ENCODE measurements at regions not wholly inside any gene's neighbourhood (a gene's known extent, or its start where the extent isn't known, plus 50 kb on each side); places are given as distances from the start of the nearest gene placed in this dataset.

DNA sequence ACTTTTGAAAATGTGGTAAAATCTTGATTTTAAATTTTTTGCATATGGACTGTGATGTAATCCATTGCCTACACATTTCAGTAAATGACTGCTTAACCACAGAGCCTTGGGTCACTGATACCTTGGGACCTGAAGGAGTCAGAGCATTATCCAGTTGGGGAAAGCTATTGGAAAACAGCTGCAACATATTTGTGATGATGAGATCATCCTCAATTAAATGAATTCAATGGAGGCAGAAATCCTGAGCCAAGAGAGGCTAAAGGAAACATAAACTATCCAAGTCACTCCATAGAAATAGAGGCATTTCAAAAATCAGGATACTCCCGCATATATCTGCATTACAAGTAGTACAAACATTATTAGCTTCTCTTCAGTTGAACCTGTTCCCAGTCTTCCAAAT lies 99.8 kb upstream of the PRMT6 start (continued):
- TF ChIP-seq, protein P1, sequence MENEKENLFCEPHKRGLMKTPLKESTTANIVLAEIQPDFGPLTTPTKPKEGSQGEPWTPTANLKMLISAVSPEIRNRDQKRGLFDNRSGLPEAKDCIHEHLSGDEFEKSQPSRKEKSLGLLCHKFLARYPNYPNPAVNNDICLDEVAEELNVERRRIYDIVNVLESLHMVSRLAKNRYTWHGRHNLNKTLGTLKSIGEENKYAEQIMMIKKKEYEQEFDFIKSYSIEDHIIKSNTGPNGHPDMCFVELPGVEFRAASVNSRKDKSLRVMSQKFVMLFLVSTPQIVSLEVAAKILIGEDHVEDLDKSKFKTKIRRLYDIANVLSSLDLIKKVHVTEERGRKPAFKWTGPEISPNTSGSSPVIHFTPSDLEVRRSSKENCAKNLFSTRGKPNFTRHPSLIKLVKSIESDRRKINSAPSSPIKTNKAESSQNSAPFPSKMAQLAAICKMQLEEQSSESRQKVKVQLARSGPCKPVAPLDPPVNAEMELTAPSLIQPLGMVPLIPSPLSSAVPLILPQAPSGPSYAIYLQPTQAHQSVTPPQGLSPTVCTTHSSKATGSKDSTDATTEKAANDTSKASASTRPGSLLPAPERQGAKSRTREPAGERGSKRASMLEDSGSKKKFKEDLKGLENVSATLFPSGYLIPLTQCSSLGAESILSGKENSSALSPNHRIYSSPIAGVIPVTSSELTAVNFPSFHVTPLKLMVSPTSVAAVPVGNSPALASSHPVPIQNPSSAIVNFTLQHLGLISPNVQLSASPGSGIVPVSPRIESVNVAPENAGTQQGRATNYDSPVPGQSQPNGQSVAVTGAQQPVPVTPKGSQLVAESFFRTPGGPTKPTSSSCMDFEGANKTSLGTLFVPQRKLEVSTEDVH (IDR thresholded peaks at IDR 0.05; ENCODE audit: low read depth, partially characterized antibody), result no peak

DNA sequence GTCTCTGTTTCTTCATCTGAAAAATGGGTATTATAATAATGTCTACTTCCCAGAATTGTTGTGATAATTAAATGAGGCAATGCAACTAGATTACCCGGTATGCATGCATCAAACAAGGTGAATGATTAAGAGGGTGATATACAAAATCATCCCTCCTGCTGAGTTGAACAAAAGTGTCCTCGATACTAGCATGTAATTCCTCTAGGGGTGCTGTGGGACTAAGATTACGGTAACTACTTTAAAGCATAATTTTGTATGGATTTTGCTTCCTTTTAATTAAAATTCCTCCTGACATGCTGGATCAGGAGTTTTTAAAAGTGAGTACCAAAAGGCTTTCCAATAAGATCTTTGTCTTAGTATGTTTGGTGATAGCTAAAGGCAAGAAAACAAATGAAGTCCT lies 98.7 kb upstream of the PRMT6 start:
- H3K27ac ChIP-seq (ENCODE audit: control insufficient read depth, insufficient read depth), result no peak overlapping the region
- H3K79me2 ChIP-seq (ENCODE audit: control insufficient read depth, insufficient read depth, low read length), result no peaks in the 10 kb centered on the region
- TF ChIP-seq NR2C2 (IDR thresholded peaks at IDR 0.05; ENCODE audit: borderline replicate concordance, control insufficient read depth, insufficient read length, low read depth), result no peak
- TF ChIP-seq, protein P2, sequence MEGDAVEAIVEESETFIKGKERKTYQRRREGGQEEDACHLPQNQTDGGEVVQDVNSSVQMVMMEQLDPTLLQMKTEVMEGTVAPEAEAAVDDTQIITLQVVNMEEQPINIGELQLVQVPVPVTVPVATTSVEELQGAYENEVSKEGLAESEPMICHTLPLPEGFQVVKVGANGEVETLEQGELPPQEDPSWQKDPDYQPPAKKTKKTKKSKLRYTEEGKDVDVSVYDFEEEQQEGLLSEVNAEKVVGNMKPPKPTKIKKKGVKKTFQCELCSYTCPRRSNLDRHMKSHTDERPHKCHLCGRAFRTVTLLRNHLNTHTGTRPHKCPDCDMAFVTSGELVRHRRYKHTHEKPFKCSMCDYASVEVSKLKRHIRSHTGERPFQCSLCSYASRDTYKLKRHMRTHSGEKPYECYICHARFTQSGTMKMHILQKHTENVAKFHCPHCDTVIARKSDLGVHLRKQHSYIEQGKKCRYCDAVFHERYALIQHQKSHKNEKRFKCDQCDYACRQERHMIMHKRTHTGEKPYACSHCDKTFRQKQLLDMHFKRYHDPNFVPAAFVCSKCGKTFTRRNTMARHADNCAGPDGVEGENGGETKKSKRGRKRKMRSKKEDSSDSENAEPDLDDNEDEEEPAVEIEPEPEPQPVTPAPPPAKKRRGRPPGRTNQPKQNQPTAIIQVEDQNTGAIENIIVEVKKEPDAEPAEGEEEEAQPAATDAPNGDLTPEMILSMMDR (IDR thresholded peaks at IDR 0.05 in 2 of 3, conservative IDR thresholded peaks at IDR 0.05 in 1 of 3; ENCODE audit: control insufficient read depth in 2 of 3, extremely low read depth in 1 of 3, insufficient read depth in 1 of 3, low read depth in 3 of 3, low read length in 3 of 3), result peak; percentile 16 to 27 (median 18); a peak in 4 of 6 replicates
- TF ChIP-seq RAD21 (IDR thresholded peaks at IDR 0.05; ENCODE audit: insufficient read depth, low read depth, low read length), result peak; percentile 48
- no peaks in the 10 kb centered on the region for H3K4me1 ChIP-seq (ENCODE audit: control insufficient read depth, insufficient read depth, low read length)
- POLR2A ChIA-PET, result no interaction called here
- BruUV-seq (replicated peaks), result no TSS peak
- no peaks in the 10 kb centered on the region for H4K20me1 ChIP-seq (ENCODE audit: control insufficient read depth, insufficient read depth)
- in situ Hi-C loops (cut with MboI), result no loop called here
- H3K36me3 ChIP-seq (ENCODE audit: control insufficient read depth in 2 of 2, insufficient read depth in 2 of 2, low read length in 1 of 2), result no peaks in the 10 kb centered on the region
- no peaks in the 10 kb centered on the region for H3K9me3 ChIP-seq (replicated peaks; ENCODE audit: control insufficient read depth, insufficient read depth, low read length)
- RAD21 ChIA-PET (ENCODE audit: unreplicated experiment), result interaction anchor here (1.9 kb wide), 1 partner anchor 99 kb away, joined by 5 read pairs; the partner anchor contains the start of gene PRMT6
- intact Hi-C loops (cut with micrococcal nuclease; ENCODE audit: unreplicated experiment), result loop anchor here (1.0 kb wide), 1 partner anchor 183 kb away; no protein-coding TSS in a partner anchor
- DNase-seq (ENCODE audit: low read depth, low spot score) (no peak), ATAC-seq (no peak), FAIRE-seq (no peak)
- H3K4me3 ChIP-seq, result no peak overlapping the region
- no peak overlapping the region for H3K4me2 ChIP-seq (ENCODE audit: control insufficient read depth, insufficient read depth)
- no peaks in the 10 kb centered on the region; a peak in 1 of 4 replicates for H3K27me3 ChIP-seq (replicated peaks in 1 of 2; ENCODE audit: control insufficient read depth in 2 of 2, insufficient read depth in 2 of 2, low read length in 1 of 2)
- WGBS (ENCODE audit: insufficient coverage, insufficient replicate concordance, low lambda C conversion rate, missing lambda C conversion rate), result 32% methylated on average over 3 of the region's 3 CpGs
- H3K9ac ChIP-seq (ENCODE audit: control insufficient read depth, insufficient read depth, low read length), result no peak overlapping the region
- CTCF ChIA-PET, result interaction anchor here (0.6 to 2.4 kb wide), 4 partner anchors 44 to 1119 kb away, joined by 3 to 11 read pairs (median 4); no protein-coding TSS in a partner anchor
- H2AFZ ChIP-seq (ENCODE audit: control insufficient read depth, low read depth, low read length), result no peak overlapping the region
- SMC1A ChIA-PET (ENCODE audit: uncharacterized antibody, unreplicated experiment), result no interaction called here

Data from GM12878 (cell line).